Esophagus squamous epithelium (tissue), 5 donors: ENCODE measurements at regions not wholly inside any gene's neighbourhood (a gene's known extent, or its start where the extent isn't known, plus 50 kb on each side); places are given as distances from the start of the nearest gene placed in this dataset.

Experiments used
- DNase-seq: peaks from one replicate; lab custom pipeline; 2025; lab: John Stamatoyannopoulos, UW
- H3K27ac ChIP-seq, 4 donors: fragments of 200-600 bp; sonication (generic); one replicate each; pipeline ENCODE4 v1.5.1; 2016 to 2019; ENCODE audit warnings: mild to moderate bottlenecking in 1 of 4
- H3K27me3 ChIP-seq, 4 donors: fragments of 200-600 bp; sonication (generic); 1 replicate in 3 of 4; 2 replicates in 1 of 4; pipeline versions ENCODE4 v1.5.1 to v1.6.0; 2017 to 2021; ENCODE audit warnings: antibody characterized with exemption in 1 of 4
- H3K36me3 ChIP-seq, 3 donors: fragments of 200-600 bp; sonication (generic); one replicate each; pipeline ENCODE4 v1.5.1; 2016 to 2019
- H3K4me1 ChIP-seq, 3 donors: fragments of 200-600 bp; sonication (generic); one replicate each; pipeline ENCODE4 v1.5.1; 2017 to 2019
- H3K4me3 ChIP-seq, 4 donors: fragments of 200-600 bp; sonication (generic); 1 replicate in 3 of 4; 2 replicates in 1 of 4; pipeline ENCODE4 v1.5.1; 2016 to 2019; ENCODE audit warnings: mild to moderate bottlenecking in 2 of 4, moderate library complexity in 1 of 4
- H3K9me3 ChIP-seq, 3 donors: fragments of 200-600 bp; sonication (generic); one replicate each; pipeline ENCODE4 v1.5.1; 2016 to 2019
- CTCF ChIP-seq, 6 experiments: fragments of 450-650 bp in 4 of 6; fragments of 200-600 bp in 2 of 6; sonication (generic) in 2 of 6; IDR thresholded peaks; one replicate each; pipeline ENCODE4 v1.5.1; 2016 to 2019; ENCODE audit warnings: antibody characterized with exemption in 6 of 6, mild to moderate bottlenecking in 4 of 6, moderate library complexity in 4 of 6
- POLR2A ChIP-seq, 4 donors: fragments of 450-650 bp; IDR thresholded peaks; one replicate each; pipeline ENCODE4 v1.6.1; 2017; ENCODE audit warnings: antibody characterized with exemption in 4 of 4, mild to moderate bottlenecking in 4 of 4, moderate library complexity in 3 of 4
- WGBS, 2 donors: methylation state at CpG; one replicate each; pipeline ENCODE4 v1.1.5; 2018; 5-methylcytosine and 5-hydroxymethylcytosine counted together
- intact Hi-C: fragments of 100-400 bp; cut with DNase I; formaldehyde crosslinking; loops from one replicate; pipeline ENCODE4 v1.15.0; 2022
- donor health status: DM: yes; HTN: yes; CAD: no.

GRCh38 chr4:79748835-79749234 lies 324.2 kb downstream of the ANTXR2 start:
- intact Hi-C loops, result no loop called here
- H3K4me1 ChIP-seq, result no peaks in the 10 kb centered on the region
- H3K27me3 ChIP-seq, result no peaks in the 10 kb centered on the region
- TF ChIP-seq POLR2A (IDR thresholded peaks at IDR 0.05), result no peak
- TF ChIP-seq CTCF (IDR thresholded peaks at IDR 0.05), result no peak
- no peak for DNase-seq
- H3K4me3 ChIP-seq, result no peak overlapping the region
- 90% methylated on average over 2 of the region's 2 CpGs; no CpG with 5 or more reads in 1 of the 2 donors for WGBS, 2 donors
- H3K27ac ChIP-seq, result no peak overlapping the region
- H3K9me3 ChIP-seq, result no peaks in the 10 kb centered on the region
- no peaks in the 10 kb centered on the region for H3K36me3 ChIP-seq

GRCh38 chr4:79747252-79747651 lies 325.8 kb downstream of the ANTXR2 start:
- intact Hi-C loops, result no loop called here
- TF ChIP-seq POLR2A (IDR thresholded peaks at IDR 0.05) (no peak), CTCF (IDR thresholded peaks at IDR 0.05) (no peak)
- H3K9me3 ChIP-seq, result no peaks in the 10 kb centered on the region
- no peaks in the 10 kb centered on the region for H3K36me3 ChIP-seq
- no peak overlapping the region for H3K4me3 ChIP-seq
- H3K4me1 ChIP-seq, result no peaks in the 10 kb centered on the region
- H3K27me3 ChIP-seq, result no peaks in the 10 kb centered on the region
- no peak overlapping the region for H3K27ac ChIP-seq
- DNase-seq, result no peak

- Histone ChIP-seq H3K27ac (no peak overlapping the region), H3K4me1 (no peaks in the 10 kb centered on the region), H3K36me3 (no peaks in the 10 kb centered on the region), H3K27me3 (no peaks in the 10 kb centered on the region), H3K9me3 (no peaks in the 10 kb centered on the region), H3K4me3 (no peak overlapping the region)
- no peak for DNase-seq
- TF ChIP-seq CTCF (IDR thresholded peaks at IDR 0.05) (no peak), POLR2A (IDR thresholded peaks at IDR 0.05) (no peak)
- WGBS, 2 donors, result 82 to 97% methylated on average over 8 of the region's 8 CpGs
- intact Hi-C loops, result no loop called here
Measured at GRCh38 chr4:79743014-79743413, 330.0 kb downstream of the ANTXR2 start.

GRCh38 chr4:79739912-79740311 lies 331.9 kb upstream of the GK2 start:
- 64 to 73% methylated on average over 3 of the region's 3 CpGs for WGBS, 2 donors
- H3K27ac ChIP-seq, result no peak overlapping the region
- no peaks in the 10 kb centered on the region for H3K27me3 ChIP-seq
- intact Hi-C loops, result no loop called here
- H3K4me3 ChIP-seq, result no peak overlapping the region
- no peaks in the 10 kb centered on the region for H3K36me3 ChIP-seq
- no peaks in the 10 kb centered on the region for H3K9me3 ChIP-seq
- TF ChIP-seq CTCF (IDR thresholded peaks at IDR 0.05) (no peak), POLR2A (IDR thresholded peaks at IDR 0.05) (no peak)
- no peaks in the 10 kb centered on the region for H3K4me1 ChIP-seq
- no peak for DNase-seq

GRCh38 chr4:79723507-79723906 lies 315.5 kb upstream of the GK2 start:
- intact Hi-C loops, result no loop called here
- Histone ChIP-seq H3K4me1 (no peaks in the 10 kb centered on the region), H3K4me3 (no peak overlapping the region), H3K36me3 (no peaks in the 10 kb centered on the region), H3K27me3 (no peaks in the 10 kb centered on the region), H3K27ac (no peak overlapping the region), H3K9me3 (no peaks in the 10 kb centered on the region)
- DNase-seq, result no peak
- TF ChIP-seq POLR2A (IDR thresholded peaks at IDR 0.05), result no peak
- 78 to 87% methylated on average over 13 to 15 of the region's 15 CpGs for WGBS, 2 donors

GRCh38 chr4:79700356-79700755 lies 292.3 kb upstream of the GK2 start:
- Histone ChIP-seq H3K9me3 (no peaks in the 10 kb centered on the region), H3K4me1 (no peaks in the 10 kb centered on the region), H3K27ac (no peak overlapping the region), H3K27me3 (no peaks in the 10 kb centered on the region), H3K4me3 (no peak overlapping the region), H3K36me3 (no peaks in the 10 kb centered on the region)
- no peak for DNase-seq
- TF ChIP-seq POLR2A (IDR thresholded peaks at IDR 0.05) (no peak), CTCF (IDR thresholded peaks at IDR 0.05) (no peak)
- intact Hi-C loops, result no loop called here
